NCI-H2227 treated with DMSO at 0.1 percent for 48 hours (cell line): ENCODE measurements at regions not wholly inside any gene's neighbourhood (a gene's known extent, or its start where the extent isn't known, plus 50 kb on each side); places are given as distances from the start of the nearest gene placed in this dataset.

Experiments
- DNase-seq: peaks from one replicate; lab custom pipeline; 2025; lab: John Stamatoyannopoulos, UW

- no peak for DNase-seq
Measured at GRCh38 chr5:72000707-72001106, 106.6 kb upstream of the MAP1B start.

- DNase-seq = no peak
Measured at GRCh38 chr5:72005671-72006070, 101.6 kb upstream of the MAP1B start.

- no peak for DNase-seq
Measured at GRCh38 chr5:72006361-72006760, 100.9 kb upstream of the MAP1B start.

- DNase-seq = no peak
Measured at GRCh38 chr5:72007336-72008111, 99.8 kb upstream of the MAP1B start.

DNA sequence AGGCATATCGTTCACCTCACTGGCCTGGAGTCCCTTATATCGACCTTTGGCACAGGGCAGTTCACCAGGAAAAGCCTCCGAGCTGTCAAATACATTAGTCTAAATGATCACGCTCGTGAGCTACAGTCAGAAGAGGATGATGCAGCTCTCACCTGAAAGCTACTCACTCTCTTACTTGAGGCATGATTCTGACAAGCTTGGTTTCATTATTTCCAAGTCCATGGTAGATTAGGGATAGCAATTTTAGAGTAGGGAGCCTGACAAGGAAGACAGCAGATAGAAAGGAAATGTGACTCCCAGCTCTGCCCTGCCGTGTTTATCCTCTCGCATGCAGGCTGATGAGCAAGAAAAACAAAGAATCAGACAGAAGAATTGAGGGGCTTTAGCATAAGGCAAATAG lies 98.0 kb upstream of the MAP1B start:
- no peak for DNase-seq

DNA sequence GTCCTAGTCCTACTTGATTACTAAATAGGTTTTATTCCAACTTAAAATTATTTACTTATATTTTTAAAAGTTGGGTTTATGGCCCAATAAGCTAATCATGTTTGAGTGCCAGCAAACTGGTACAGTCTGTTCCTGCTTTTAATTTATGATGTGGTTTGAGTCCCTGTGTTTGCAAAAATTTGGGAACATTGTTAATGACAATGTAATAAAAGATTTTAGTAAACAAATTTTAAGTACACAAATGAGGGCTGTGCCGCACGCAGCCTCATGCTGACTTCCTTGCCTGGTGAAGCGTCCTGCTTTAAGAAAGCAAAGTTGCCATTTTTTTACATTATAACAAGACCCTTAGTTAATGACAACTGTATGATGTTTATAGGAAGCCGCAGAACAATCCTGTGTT lies 96.8 kb upstream of the MAP1B start:
- DNase-seq = no peak

- DNase-seq = no peak
Measured at GRCh38 chr5:72012906-72013305, 94.4 kb upstream of the MAP1B start.

DNA sequence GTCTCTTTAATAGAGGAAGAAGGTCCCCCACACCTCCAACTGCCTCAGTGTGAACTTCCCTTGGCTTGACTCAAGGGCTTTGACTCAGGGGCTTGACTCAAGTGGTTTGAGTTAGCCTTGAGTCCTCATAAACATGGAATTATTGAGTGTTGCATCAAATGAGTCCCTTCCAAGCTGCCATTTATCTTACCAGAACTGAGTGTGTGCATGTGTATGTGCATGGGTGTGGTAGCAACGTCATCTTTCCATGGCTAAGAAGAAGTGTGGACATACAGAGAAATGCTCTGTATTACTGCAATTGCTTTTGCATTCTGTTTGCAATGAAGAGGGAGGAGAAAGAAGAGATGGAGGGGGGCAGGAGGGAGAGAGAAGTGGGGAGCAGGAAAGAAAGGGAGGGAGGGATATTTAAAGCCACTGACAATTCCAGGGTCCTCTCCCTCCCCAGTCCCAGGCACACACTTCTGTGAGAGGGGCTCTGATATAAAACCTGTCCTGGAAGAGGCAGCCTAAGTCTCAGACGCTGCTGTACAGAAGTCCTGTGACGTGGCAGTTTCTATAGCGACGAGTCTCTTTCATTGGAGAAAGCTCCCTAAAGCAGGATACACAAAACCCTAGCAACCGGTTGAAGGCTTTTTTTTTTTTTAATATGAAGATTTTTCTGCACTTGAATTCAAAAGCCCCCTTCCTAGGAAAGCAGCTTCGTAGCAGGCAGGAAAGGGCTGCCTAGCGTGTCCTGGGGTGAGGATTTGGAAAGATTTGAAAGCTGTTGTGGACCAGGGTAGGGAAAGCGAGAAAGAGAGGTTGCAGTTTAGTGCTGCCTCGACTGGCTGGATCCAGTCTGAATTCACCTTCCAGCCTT lies 93.3 kb upstream of the MAP1B start:
- DNase-seq = peak; percentile 60

- DNase-seq = peak; percentile 61
Measured at GRCh38 chr5:72015103-72015548, 92.1 kb upstream of the MAP1B start.

GRCh38 chr5:72018143-72018803 lies 89.0 kb upstream of the MAP1B start:
- no peak for DNase-seq

DNA sequence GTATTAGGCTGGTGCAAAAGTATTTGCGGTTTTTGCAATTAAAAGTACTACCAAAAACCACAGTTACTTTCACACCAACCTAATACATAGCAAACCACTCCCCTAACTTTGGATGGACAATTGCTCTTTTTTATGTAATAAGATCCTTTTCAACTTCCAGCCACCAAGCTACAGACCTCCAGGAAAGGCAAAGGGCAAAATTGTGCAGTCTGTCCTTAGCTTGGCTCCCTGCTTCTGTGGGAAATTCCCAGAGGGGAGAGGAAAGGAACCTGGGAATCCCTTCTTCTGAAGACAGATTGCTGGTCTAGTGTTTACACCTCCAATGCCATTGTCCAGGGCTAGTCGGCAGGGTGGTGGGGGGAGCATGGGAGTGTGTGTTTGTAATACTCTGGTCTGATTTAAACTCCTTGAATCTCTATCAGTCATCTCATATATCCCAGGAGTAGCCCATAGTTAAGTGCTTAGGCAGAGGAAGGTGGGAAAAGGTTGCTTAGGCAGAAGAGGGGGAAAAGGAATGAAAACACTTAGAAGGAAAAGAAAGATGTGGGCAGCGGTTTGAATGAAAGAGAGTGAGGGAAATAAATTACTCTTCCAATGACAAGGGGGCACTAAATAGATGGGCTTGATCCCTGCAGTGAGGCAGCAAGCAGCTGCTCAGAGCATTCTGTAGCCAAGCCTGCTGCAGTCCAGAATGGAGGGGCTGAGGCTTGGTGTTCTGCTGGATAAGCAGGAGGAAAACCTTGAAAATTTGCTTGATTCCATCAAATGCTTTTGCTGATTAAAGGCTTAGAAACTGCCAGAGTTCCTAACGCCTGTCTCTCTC lies 86.9 kb upstream of the MAP1B start:
- DNase-seq = peak; percentile 4

DNA sequence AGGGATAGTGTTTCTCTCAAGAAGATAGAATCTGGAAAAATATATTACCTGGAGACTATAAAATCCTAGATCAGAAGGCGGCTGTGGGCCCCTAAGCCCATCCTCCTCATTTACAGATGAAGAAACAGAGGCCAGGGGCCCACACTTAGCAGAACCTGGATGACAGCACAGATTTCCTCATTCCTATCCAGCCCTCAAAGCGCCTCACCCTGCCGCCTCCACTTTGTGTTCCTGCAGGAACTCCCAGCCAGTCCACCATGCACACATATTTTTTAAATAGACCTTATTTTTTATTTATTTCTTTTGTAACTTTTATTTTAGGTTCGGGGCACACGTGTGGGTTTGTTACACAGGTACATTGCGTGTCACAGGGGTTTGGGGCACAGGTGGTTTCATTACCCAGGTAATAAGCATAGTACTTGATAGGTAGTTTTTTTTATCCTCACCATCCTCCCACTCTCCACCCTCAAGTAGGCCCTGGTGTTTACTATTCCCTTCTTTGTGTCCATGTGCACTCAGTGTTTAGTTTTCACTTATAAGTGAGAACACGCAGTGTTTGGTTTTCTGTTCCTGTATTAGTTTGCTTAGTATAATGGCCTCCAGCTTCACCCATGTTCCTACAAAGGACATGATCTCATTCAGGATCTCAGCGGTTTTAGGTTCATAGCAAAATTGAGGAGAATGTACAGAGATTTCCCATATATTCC lies 85.5 kb upstream of the MAP1B start:
- no peak for DNase-seq

GRCh38 chr5:72028382-72028781 lies 78.9 kb upstream of the MAP1B start:
- no peak for DNase-seq

GRCh38 chr5:72030237-72030636 lies 77.0 kb upstream of the MAP1B start:
- DNase-seq = no peak

DNA sequence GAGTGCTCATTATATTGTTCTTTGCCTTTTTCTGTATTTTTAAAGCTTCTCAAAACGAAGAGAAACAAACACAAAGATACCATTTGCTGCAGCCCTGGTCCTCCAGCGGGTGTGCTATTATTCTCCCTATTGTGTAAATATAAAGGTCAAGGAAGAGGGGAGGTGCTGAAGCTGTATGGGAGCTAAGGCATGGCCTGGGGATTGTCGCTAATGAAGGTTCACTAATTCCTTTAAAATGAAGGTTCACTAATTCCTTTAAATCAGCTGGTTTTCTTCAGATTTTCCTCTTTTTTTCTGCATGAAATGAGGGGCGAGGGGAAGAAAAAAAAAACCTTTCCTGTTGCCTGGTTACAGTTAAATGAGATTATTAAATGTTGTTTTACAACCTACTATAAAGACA lies 74.5 kb upstream of the MAP1B start:
- DNase-seq = peak; percentile 79

DNA sequence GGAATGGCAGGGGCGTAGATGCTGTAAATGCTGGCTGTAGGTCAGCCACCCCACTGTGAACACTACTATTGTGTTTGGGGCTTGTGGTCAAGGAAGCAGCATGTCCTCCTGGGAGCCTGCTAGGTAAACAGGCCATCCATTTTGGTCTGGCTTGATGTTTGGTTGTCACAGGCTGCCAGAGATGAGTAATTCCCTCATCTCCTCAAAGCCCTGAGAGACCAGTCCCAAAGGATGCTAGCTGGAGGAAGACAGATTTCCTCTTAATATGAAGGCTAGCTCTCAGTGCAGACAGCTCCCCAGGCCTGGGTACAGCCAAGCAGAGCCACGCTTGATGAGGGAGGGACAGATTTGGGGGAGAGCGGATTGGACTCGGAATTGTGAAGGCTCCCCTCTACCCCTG lies 72.5 kb upstream of the MAP1B start:
- DNase-seq = no peak

DNA sequence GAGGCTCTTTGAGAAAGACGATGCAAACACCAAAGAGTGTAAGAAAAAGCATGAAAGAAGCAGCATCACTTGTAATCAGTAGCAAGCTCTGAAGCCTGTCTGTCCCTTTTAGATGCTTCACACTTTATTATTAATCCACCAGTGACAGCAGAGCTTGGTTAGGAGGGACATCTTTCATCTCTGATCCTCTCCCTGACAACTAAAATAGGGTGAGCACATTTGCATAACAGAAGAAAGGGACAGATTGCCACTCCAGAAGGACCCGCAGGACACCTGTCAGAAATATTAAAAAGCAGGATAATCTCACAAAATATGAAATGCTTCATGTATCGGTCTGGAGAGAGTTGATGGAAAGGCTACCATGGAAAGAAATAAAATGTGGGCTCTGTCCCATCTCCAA lies 71.4 kb upstream of the MAP1B start:
- no peak for DNase-seq

DNA sequence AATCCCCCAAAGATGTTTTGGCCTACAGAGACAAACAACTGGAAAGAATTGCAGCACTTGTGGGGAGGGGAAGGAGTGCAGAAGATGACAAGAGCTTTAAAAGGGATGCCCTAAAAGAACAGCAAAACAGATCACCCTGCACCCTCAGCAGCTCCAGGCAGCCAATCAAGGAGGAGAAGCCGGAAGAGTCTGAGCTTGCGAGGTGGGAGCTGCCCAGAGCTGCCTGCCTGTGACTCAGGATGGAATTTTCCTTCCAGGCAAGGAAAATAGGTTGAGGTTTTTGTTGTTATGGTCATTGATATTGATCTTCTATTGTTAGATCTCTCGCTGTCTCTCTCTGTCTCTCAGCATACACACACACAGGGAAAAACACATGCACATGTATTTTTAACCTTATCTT lies 70.3 kb upstream of the MAP1B start:
- DNase-seq = no peak

DNA sequence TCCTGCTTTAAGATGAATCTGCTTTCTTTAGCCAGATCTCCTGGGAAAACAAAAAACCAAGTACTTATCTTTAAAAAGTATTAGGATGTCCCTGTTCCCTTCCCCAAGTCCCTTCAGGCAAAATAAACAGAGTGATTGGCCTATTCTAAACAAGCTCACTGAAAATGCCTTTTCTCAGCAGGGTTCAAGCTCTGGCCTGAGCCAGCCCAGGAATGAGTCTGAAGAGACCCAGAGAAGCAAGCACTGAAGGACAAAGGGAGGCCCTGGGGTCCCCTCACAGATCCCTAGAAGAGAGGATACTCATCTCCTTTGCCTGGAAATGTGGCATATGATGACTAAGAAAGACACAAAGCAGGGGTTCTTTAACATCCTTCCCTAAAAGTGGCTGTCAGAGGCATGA lies 66.8 kb upstream of the MAP1B start:
- DNase-seq = no peak

DNA sequence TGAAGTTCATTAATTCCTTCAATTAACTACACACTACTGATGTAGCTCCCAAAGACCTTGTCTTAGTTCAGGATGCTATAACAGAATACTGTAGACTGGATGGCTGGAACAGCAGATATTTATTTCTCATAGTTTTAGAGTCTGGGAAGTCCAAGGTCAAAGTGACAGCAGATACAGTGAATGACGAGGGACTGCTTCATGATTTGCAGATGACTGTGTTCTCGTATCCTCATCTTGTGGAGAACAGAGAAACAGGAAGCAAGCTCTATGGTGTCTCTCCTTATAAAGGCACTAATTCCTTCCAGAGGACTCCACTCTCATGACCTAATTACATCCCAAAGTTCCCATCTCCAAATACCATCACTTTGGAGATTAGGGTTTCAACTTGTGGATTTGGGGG lies 65.6 kb upstream of the MAP1B start:
- no peak for DNase-seq

DNA sequence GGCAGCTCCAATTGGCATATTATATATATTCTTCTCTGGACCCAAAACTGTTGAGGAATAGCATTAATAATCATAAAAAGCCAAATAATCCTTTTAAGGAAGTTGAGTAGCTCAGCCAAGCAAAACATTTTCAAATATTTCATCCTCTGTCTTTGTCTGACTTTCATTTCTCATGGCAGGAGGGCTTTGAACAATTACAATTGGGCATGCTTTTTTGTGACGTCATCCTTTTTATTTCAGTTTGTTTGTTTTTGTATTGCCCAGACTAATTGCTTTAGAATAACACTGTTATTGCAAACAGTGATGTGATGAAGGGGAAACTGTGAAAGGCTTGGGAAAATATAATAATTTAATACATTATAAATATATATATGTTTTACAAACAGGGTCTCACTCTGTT lies 65.2 kb upstream of the MAP1B start:
- no peak for DNase-seq
